MCF 10A (cell line): ENCODE measurements at regions not wholly inside any gene's neighbourhood (a gene's known extent, or its start where the extent isn't known, plus 50 kb on each side); places are given as distances from the start of the nearest gene placed in this dataset.

Experiments
- BruUV-seq: library from RNA; stranded (reverse); fragments of 400-500 nt; replicated peaks from 2 replicates; lab custom pipeline; 2021; lab: Mats Ljungman, UMichigan
- CTCF ChIA-PET: fragments of 300-600 bp; sonication (Branson Sonifier 250); formaldehyde crosslinking; extraction: SDS; loops from one replicate; lab custom pipeline; 2021; ENCODE audit warnings: antibody characterized with exemption, inconsistent platforms; lab: Yijun Ruan, JAX
- POLR2A ChIA-PET: fragments of 300-600, 350-650 bp; sonication (Branson Sonifier 250); formaldehyde crosslinking; extraction: SDS; loops from one replicate; lab custom pipeline; 2020; ENCODE audit warnings: antibody characterized with exemption, inconsistent platforms; lab: Yijun Ruan, JAX
- DNase-seq: peaks from one replicate; pipeline ENCODE4 v3.0.0-alpha.2; 2018; ENCODE audit not compliant: unreplicated experiment
- H3K27ac Mint-ChIP-seq: one replicate; pipeline ENCODE4 v1.8.0; 2022; ENCODE audit warnings: mild to moderate bottlenecking, low read depth, mixed read lengths; ENCODE audit not compliant: unreplicated experiment
- H3K27me3 Mint-ChIP-seq: one replicate; pipeline ENCODE4 v1.8.0; 2022; ENCODE audit warnings: mixed read lengths; ENCODE audit not compliant: insufficient read depth, unreplicated experiment
- H3K36me3 Mint-ChIP-seq: one replicate; pipeline ENCODE4 v1.8.0; 2022; ENCODE audit warnings: mild to moderate bottlenecking, moderate library complexity, mixed read lengths; ENCODE audit not compliant: insufficient read depth, unreplicated experiment
- H3K4me1 Mint-ChIP-seq: one replicate; pipeline ENCODE4 v1.8.0; 2022; ENCODE audit warnings: mixed read lengths; ENCODE audit not compliant: insufficient read depth, unreplicated experiment
- H3K4me3 Mint-ChIP-seq: one replicate; pipeline ENCODE4 v1.8.0; 2022; ENCODE audit warnings: mild to moderate bottlenecking, moderate library complexity, mixed read lengths; ENCODE audit not compliant: unreplicated experiment
- H3K9me3 Mint-ChIP-seq: one replicate; pipeline ENCODE4 v1.8.0; 2022; ENCODE audit warnings: mixed read lengths; ENCODE audit not compliant: unreplicated experiment
- intact Hi-C: fragments of 100-400 bp; cut with micrococcal nuclease; formaldehyde crosslinking; loops from 2 replicates; pipeline ENCODE4 v1.14.1; 2022
- TF ChIP-seq, protein P1 (sequence below): fragments of 200-600 bp; IDR thresholded peaks from one replicate; pipeline ENCODE4 v1.8.0; 2022; ENCODE audit warnings: antibody characterized with exemption, mild to moderate bottlenecking; ENCODE audit not compliant: unreplicated experiment

- TF ChIP-seq, protein P1, sequence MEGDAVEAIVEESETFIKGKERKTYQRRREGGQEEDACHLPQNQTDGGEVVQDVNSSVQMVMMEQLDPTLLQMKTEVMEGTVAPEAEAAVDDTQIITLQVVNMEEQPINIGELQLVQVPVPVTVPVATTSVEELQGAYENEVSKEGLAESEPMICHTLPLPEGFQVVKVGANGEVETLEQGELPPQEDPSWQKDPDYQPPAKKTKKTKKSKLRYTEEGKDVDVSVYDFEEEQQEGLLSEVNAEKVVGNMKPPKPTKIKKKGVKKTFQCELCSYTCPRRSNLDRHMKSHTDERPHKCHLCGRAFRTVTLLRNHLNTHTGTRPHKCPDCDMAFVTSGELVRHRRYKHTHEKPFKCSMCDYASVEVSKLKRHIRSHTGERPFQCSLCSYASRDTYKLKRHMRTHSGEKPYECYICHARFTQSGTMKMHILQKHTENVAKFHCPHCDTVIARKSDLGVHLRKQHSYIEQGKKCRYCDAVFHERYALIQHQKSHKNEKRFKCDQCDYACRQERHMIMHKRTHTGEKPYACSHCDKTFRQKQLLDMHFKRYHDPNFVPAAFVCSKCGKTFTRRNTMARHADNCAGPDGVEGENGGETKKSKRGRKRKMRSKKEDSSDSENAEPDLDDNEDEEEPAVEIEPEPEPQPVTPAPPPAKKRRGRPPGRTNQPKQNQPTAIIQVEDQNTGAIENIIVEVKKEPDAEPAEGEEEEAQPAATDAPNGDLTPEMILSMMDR: no peak
- Mint-ChIP-seq H3K9me3 (no peaks in the 10 kb centered on the region), H3K27ac (no peak overlapping the region), H3K27me3 (no peaks in the 10 kb centered on the region), H3K4me3 (no peak overlapping the region), H3K36me3 (no peaks in the 10 kb centered on the region), H3K4me1 (no peaks in the 10 kb centered on the region)
- ChIA-PET POLR2A (no interaction called here), CTCF (no interaction called here)
- no TSS peak for BruUV-seq
- no peak for DNase-seq
- intact Hi-C loops: no loop called here
Measured at GRCh38 chr13:104143760-104144416, 1077.7 kb upstream of the SLC10A2 start.

- TF ChIP-seq, protein P1: no peak
- DNase-seq: peak; percentile 51
- no TSS peak for BruUV-seq
- Mint-ChIP-seq H3K4me3 (no peak overlapping the region), H3K36me3 (no peaks in the 10 kb centered on the region), H3K27me3 (no peaks in the 10 kb centered on the region), H3K27ac (no peak overlapping the region), H3K9me3 (no peaks in the 10 kb centered on the region), H3K4me1 (no peaks in the 10 kb centered on the region)
- POLR2A ChIA-PET: interaction anchor here (0.6 to 0.7 kb wide), 2 partner anchors 20 to 254 kb away, joined by 3 to 4 read pairs; no protein-coding TSS in a partner anchor
- CTCF ChIA-PET: no interaction called here
- intact Hi-C loops: no loop called here
Measured at GRCh38 chr13:104140552-104140951, 1074.3 kb upstream of the SLC10A2 start.

- H3K9me3 Mint-ChIP-seq: no peaks in the 10 kb centered on the region
- H3K4me3 Mint-ChIP-seq: no peak overlapping the region
- no TSS peak for BruUV-seq
- H3K27me3 Mint-ChIP-seq: no peaks in the 10 kb centered on the region
- DNase-seq: no peak
- POLR2A ChIA-PET: no interaction called here
- TF ChIP-seq, protein P1: no peak
- no peaks in the 10 kb centered on the region for H3K4me1 Mint-ChIP-seq
- no peaks in the 10 kb centered on the region for H3K36me3 Mint-ChIP-seq
- intact Hi-C loops: no loop called here
- no peak overlapping the region for H3K27ac Mint-ChIP-seq
- CTCF ChIA-PET: no interaction called here
Measured at GRCh38 chr13:104137416-104137815, 1071.2 kb upstream of the SLC10A2 start.

- BruUV-seq: no TSS peak
- DNase-seq: no peak
Measured at GRCh38 chr13:104132849-104133248, 1066.6 kb upstream of the SLC10A2 start.

More at GRCh38 chr13:104132849-104133248, 1066.6 kb upstream of the SLC10A2 start:
- no peaks in the 10 kb centered on the region for H3K27me3 Mint-ChIP-seq
- CTCF ChIA-PET: no interaction called here
- H3K36me3 Mint-ChIP-seq: no peaks in the 10 kb centered on the region
- H3K4me3 Mint-ChIP-seq: no peak overlapping the region
- POLR2A ChIA-PET: no interaction called here
- TF ChIP-seq, protein P1: no peak
- no peak overlapping the region for H3K27ac Mint-ChIP-seq
- no peaks in the 10 kb centered on the region for H3K9me3 Mint-ChIP-seq
- no peaks in the 10 kb centered on the region for H3K4me1 Mint-ChIP-seq
- intact Hi-C loops: no loop called here
